BE2C (cell line): ENCODE measurements at regions not wholly inside any gene's neighbourhood (a gene's known extent, or its start where the extent isn't known, plus 50 kb on each side); places are given as distances from the start of the nearest gene placed in this dataset.
"Not testable (repeated sequence)": the region's sequence is repeated elsewhere in the genome, so short reads cannot be mapped to it uniquely, and the experiment has no call there.

Experiments
- DNase-seq: peaks from one replicate; pipeline ENCODE4 v3.0.0-alpha.2; 2020
- H3K27me3 ChIP-seq: fragments of 250-450 bp; sonication (Bioruptor Pico); 2 replicates; pipeline ENCODE4 v1.5.1; 2020; ENCODE audit warnings: mild to moderate bottlenecking
- H3K36me3 ChIP-seq: fragments of 250-450 bp; sonication (Bioruptor Pico); 2 replicates; pipeline ENCODE4 v1.5.1; 2020; ENCODE audit warnings: mild to moderate bottlenecking
- H3K4me1 ChIP-seq: fragments of 250-450 bp; sonication (Bioruptor Pico); 2 replicates; pipeline ENCODE4 v1.5.1; 2020
- H3K4me3 ChIP-seq: 2 replicates; pipeline ENCODE4 v1.5.1; 2011; ENCODE audit warnings: low read depth, low read length
- H3K9me3 ChIP-seq: fragments of 250-450 bp; sonication (Bioruptor Pico); 2 replicates; pipeline ENCODE4 v1.5.1; 2020
- CTCF ChIP-seq: IDR thresholded peaks from 2 replicates; pipeline ENCODE4 v1.5.1; 2012; ENCODE audit warnings: mild to moderate bottlenecking, low read depth, low read length

GRCh38 chr2:64277101-64277849 is 133.1 kb upstream of the PELI1 start:
- Histone ChIP-seq H3K4me1 (peaks cover 4% of the 10 kb centered on the region; the same call in 1 of the 2 replicates), H3K4me3 (no peak overlapping the region)
- no peak for DNase-seq

GRCh38 chr2:64280812-64281211 is 136.6 kb upstream of the PELI1 start:
- not testable (repeated sequence) for DNase-seq, H3K4me1 ChIP-seq

More at GRCh38 chr2:64277101-64277849, 133.1 kb upstream of the PELI1 start:
- TF ChIP-seq CTCF = no peak
- no peaks in the 10 kb centered on the region for H3K27me3 ChIP-seq
- H3K36me3 ChIP-seq = no peaks in the 10 kb centered on the region
- H3K9me3 ChIP-seq = no peaks in the 10 kb centered on the region

GRCh38 chr2:64283006-64283570 is 138.9 kb upstream of the PELI1 start:
- H3K36me3 ChIP-seq = no peaks in the 10 kb centered on the region
- DNase-seq = no peak
- H3K4me3 ChIP-seq = no peak overlapping the region
- H3K4me1 ChIP-seq = no peaks in the 10 kb centered on the region
- TF ChIP-seq CTCF = no peak
- H3K27me3 ChIP-seq = no peaks in the 10 kb centered on the region
- no peaks in the 10 kb centered on the region for H3K9me3 ChIP-seq

More at GRCh38 chr2:64280812-64281211, 136.6 kb upstream of the PELI1 start:
- H3K36me3 ChIP-seq, H3K27me3 ChIP-seq, H3K4me3 ChIP-seq, H3K9me3 ChIP-seq: not testable (repeated sequence)

- no peaks in the 10 kb centered on the region for H3K9me3 ChIP-seq
- no peak for DNase-seq
- no peaks in the 10 kb centered on the region for H3K36me3 ChIP-seq
- no peak for TF ChIP-seq CTCF
- no peaks in the 10 kb centered on the region for H3K4me1 ChIP-seq
- no peak overlapping the region for H3K4me3 ChIP-seq
- H3K27me3 ChIP-seq = no peaks in the 10 kb centered on the region
Observed at GRCh38 chr2:64283641-64284361, 139.6 kb upstream of the PELI1 start.

- Histone ChIP-seq H3K4me1 (no peaks in the 10 kb centered on the region), H3K9me3 (no peaks in the 10 kb centered on the region), H3K27me3 (no peaks in the 10 kb centered on the region), H3K36me3 (no peaks in the 10 kb centered on the region), H3K4me3 (no peak overlapping the region)
- no peak for TF ChIP-seq CTCF
- DNase-seq = no peak
Observed at GRCh38 chr2:64284751-64285150, 140.5 kb upstream of the PELI1 start.

GRCh38 chr2:64287202-64287740 is 143.1 kb upstream of the PELI1 start:
- H3K27me3 ChIP-seq = no peaks in the 10 kb centered on the region
- no peaks in the 10 kb centered on the region for H3K36me3 ChIP-seq
- no peaks in the 10 kb centered on the region for H3K9me3 ChIP-seq
- H3K4me3 ChIP-seq = no peak overlapping the region
- no peak for DNase-seq
- H3K4me1 ChIP-seq = no peaks in the 10 kb centered on the region
- no peak for TF ChIP-seq CTCF
